ENCODE measurements at regions not wholly inside any gene's neighbourhood (a gene's known extent, or its start where the extent isn't known, plus 50 kb on each side); places are given as distances from the start of the nearest gene placed in this dataset.

- no peak for TF ChIP-seq BRD4 (CRISPR knock-in tag; IDR thresholded peaks at IDR 0.05)
These were observed 867.5 kb downstream of the MAT2B start (continued) for GRCh38 chr5:164372892-164373291.

GRCh38 chr5:164373876-164374275 lies 868.5 kb downstream of the MAT2B start:
- 1% methylated on average over 2 of the region's 2 CpGs for WGBS (ENCODE audit: low lambda C conversion rate)

More at GRCh38 chr5:164373876-164374275, 868.5 kb downstream of the MAT2B start:
- no peak overlapping the region for H3K9ac ChIP-seq (ENCODE audit: insufficient read depth, low read depth, low read length)
- POLR2A ChIA-PET = no interaction called here
- no peaks in the 10 kb centered on the region for H3K36me3 ChIP-seq (replicated peaks in 1 of 2; ENCODE audit: control insufficient read depth in 1 of 2, insufficient read depth in 2 of 2, low read length in 2 of 2)
- FAIRE-seq = no peak
- no peak overlapping the region for H3K4me2 ChIP-seq (ENCODE audit: low read depth, low read length)
- ATAC-seq = no peak
- H3K79me2 ChIP-seq (ENCODE audit: insufficient read depth, low read length) = no peaks in the 10 kb centered on the region
- no TSS peak for BruUV-seq (replicated peaks)
- in situ Hi-C loops (cut with HindIII; ENCODE audit: extremely low pct_ligation_motif_present, low pct_unique_long_range_greater_than_20kb) = no loop called here
- no peaks in the 10 kb centered on the region for H3K27me3 ChIP-seq (ENCODE audit: control insufficient read depth in 1 of 2, insufficient read depth in 2 of 2, low read length in 2 of 2)
- H3K4me1 ChIP-seq (ENCODE audit: insufficient read depth, low read length) = no peaks in the 10 kb centered on the region
- no peak overlapping the region for H2AFZ ChIP-seq (ENCODE audit: low read length)
- DNase-seq (ENCODE audit: low spot score) = no peak
- no peak for TF ChIP-seq ZNF670 (CRISPR knock-in tag; IDR thresholded peaks at IDR 0.05; ENCODE audit: borderline replicate concordance)
- no peak for TF ChIP-seq LRRFIP1 (CRISPR knock-in tag; conservative IDR thresholded peaks at IDR 0.05)
- no peak for TF ChIP-seq NFKB2 (CRISPR knock-in tag; IDR thresholded peaks at IDR 0.05; ENCODE audit: borderline replicate concordance)
- no peak for TF ChIP-seq UBTF (CRISPR knock-in tag; IDR thresholded peaks at IDR 0.05)
- TF ChIP-seq ZNF562 (CRISPR knock-in tag; IDR thresholded peaks at IDR 0.05; ENCODE audit: borderline replicate concordance) = no peak
- no peak for TF ChIP-seq TRIM24 (CRISPR knock-in tag; IDR thresholded peaks at IDR 0.05)
- no peak overlapping the region for H3K27ac ChIP-seq (ENCODE audit: extremely low read length, insufficient read depth, low read length)
- H4K20me1 ChIP-seq (ENCODE audit: insufficient read depth, low read length) = no peaks in the 10 kb centered on the region
- H3K4me3 ChIP-seq (replicated peaks in 1 of 3; ENCODE audit: insufficient read depth in 1 of 3, low read depth in 2 of 3, low read length in 3 of 3) = no peak overlapping the region
- CTCF ChIA-PET (ENCODE audit: low intra/inter-chr PET ratio, low total read pairs) = no interaction called here
- intact Hi-C loops (cut with micrococcal nuclease; ENCODE audit: unreplicated experiment) = no loop called here
- peaks cover 34% of the 10 kb centered on the region for H3K9me3 ChIP-seq (ENCODE audit: low read length)
